Upper lobe of left lung (tissue), 6 donors: ENCODE measurements at regions not wholly inside any gene's neighbourhood (a gene's known extent, or its start where the extent isn't known, plus 50 kb on each side); places are given as distances from the start of the nearest gene placed in this dataset.

Experiments used
- ATAC-seq, 2 donors: fragments of 200-7000 bp; cut with Tn5 transposase; one replicate each; pipeline ENCODE4 v1.9.1; 2022; ENCODE audit warnings: mild to moderate bottlenecking in 2 of 2, moderate library complexity in 2 of 2; ENCODE audit not compliant: low FRiP score in 2 of 2
- DNase-seq, 2 donors: peaks; one replicate each; pipeline ENCODE4 v3.0.0-alpha.2; 2019 to 2020
- H3K27ac ChIP-seq, 4 donors: fragments of 200-600 bp; sonication (generic); one replicate each; pipeline ENCODE4 v1.5.1; 2016 to 2019
- H3K27me3 ChIP-seq, 4 donors: fragments of 200-600 bp; sonication (generic); one replicate each; pipeline ENCODE4 v1.5.1; 2017 to 2019
- H3K36me3 ChIP-seq, 4 donors: fragments of 200-600 bp; sonication (generic); one replicate each; pipeline ENCODE4 v1.5.1; 2016 to 2019
- H3K4me1 ChIP-seq, 4 donors: fragments of 200-600 bp; sonication (generic); one replicate each; pipeline ENCODE4 v1.5.1; 2018 to 2019
- H3K4me3 ChIP-seq, 4 donors: fragments of 200-600 bp; sonication (generic); one replicate each; pipeline ENCODE4 v1.5.1; 2017 to 2019; ENCODE audit warnings: mild to moderate bottlenecking in 2 of 4, moderate library complexity in 1 of 4
- H3K9me3 ChIP-seq, 4 donors: fragments of 200-600 bp; sonication (generic); one replicate each; pipeline ENCODE4 v1.5.1; 2018 to 2019
- CTCF ChIP-seq, 6 experiments: fragments of 450-650 bp in 4 of 6; fragments of 200-600 bp in 2 of 6; sonication (generic) in 2 of 6; IDR thresholded peaks; one replicate each; pipeline ENCODE4 v1.5.1; 2016 to 2019; ENCODE audit warnings: antibody characterized with exemption in 6 of 6
- EP300 ChIP-seq, 4 donors: sonication (generic); formaldehyde crosslinking; IDR thresholded peaks; one replicate each; pipeline ENCODE4 v1.5.1; 2017; ENCODE audit warnings: antibody characterized with exemption in 4 of 4, control low read depth in 2 of 4
- POLR2A ChIP-seq, 4 donors: fragments of 450-650 bp; IDR thresholded peaks; one replicate each; pipeline ENCODE4 v1.5.1; 2016 to 2017; ENCODE audit warnings: antibody characterized with exemption in 4 of 4, mild to moderate bottlenecking in 2 of 4
- POLR2AphosphoS5 ChIP-seq, 2 donors: sonication (generic); formaldehyde crosslinking; IDR thresholded peaks; one replicate each; pipeline ENCODE4 v1.5.1; 2017; ENCODE audit warnings: antibody characterized with exemption in 2 of 2
- WGBS, 2 donors: methylation state at CpG; one replicate each; pipeline ENCODE4 v1.1.5; 2017 to 2018; 5-methylcytosine and 5-hydroxymethylcytosine counted together
- donor health status: DM: no; HTN: no; CAD: no; lungs with moderate emphysema.
- donor health status: DM: no; HTN: yes; CAD: no; lungs with severe emphysema.

DNA sequence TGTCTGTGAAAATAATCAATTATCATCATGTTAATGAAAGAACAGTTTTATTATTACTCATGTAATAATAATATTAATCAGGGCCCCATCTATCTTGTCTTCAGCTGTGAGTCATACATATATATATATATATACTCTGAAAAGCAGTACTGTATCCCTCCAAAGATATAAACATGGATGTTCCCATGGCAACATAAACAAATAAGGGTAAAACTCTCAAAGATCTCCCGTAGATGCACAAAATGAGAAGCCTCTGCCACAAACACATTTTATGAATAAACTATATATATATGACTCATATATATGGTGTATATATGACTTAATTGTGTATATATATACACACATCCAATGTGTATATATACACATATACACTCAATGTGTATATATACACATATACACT, 163.8 kb upstream of the ARHGEF26 start:
- H3K27ac ChIP-seq = no peak overlapping the region
- no peak for DNase-seq
- no peaks in the 10 kb centered on the region for H3K9me3 ChIP-seq
- ATAC-seq = no peak
- no peaks in the 10 kb centered on the region for H3K36me3 ChIP-seq
- H3K4me3 ChIP-seq = no peak overlapping the region
- TF ChIP-seq EP300 (IDR thresholded peaks at IDR 0.05) = no peak
- TF ChIP-seq POLR2AphosphoS5 (IDR thresholded peaks at IDR 0.05) = no peak
- TF ChIP-seq CTCF (IDR thresholded peaks at IDR 0.05) = no peak
- no peak for TF ChIP-seq POLR2A (IDR thresholded peaks at IDR 0.05)
- H3K27me3 ChIP-seq = no peaks in the 10 kb centered on the region
- no peaks in the 10 kb centered on the region for H3K4me1 ChIP-seq
- WGBS, 2 donors = 49 to 58% methylated on average over 1 of the region's 1 CpG

DNA sequence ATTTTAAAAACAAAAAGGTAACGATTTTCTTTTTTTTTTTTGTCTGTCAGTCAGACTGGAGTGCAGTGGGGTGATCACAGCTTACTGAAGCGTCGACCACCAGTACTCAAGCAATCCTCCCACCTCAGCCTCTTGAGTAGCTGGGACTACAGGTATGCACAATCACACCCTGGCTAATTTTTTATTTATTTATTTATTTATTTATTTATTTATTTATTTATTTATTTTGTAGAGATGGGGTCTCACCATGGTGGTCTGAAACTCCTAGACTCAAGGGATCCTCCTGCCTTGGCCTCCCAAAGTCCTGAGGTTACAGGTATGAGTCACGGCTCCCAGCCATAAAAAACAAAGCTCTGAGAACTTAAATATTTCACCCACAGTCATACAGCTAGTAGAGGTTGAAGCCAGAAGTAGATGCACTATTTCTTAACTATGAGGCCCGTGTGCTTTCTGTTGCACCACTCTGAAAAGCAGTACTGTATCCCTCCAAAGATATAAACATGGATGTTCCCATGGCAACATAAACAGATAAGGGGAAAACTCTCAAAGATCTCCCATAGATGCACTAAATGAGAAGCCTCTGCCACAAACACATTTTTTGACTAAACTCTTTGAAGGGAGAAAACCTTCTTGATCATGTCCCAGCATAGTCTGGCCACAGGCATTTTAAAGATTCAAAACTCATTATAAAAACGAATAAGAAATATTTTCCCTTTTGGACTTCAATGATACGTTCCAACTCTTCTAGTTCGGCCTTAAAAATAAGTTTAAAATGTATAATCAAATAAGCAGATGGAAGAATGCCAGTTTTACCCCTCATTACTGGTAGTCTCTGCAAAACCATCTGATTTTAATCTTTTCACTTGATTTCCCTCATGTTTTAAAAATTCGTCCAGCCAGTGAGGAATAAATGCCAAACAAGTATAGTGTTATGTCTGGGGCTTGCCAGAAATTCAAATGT, 162.3 kb upstream of the ARHGEF26 start:
- 72% methylated on average over 9 of the region's 9 CpGs for WGBS, 2 donors
- DNase-seq (no peak), ATAC-seq (peak in 1 of 2 donors; percentile 83)
- Histone ChIP-seq H3K4me3 (no peak overlapping the region), H3K36me3 (no peaks in the 10 kb centered on the region), H3K4me1 (no peaks in the 10 kb centered on the region), H3K27me3 (no peaks in the 10 kb centered on the region), H3K27ac (no peak overlapping the region), H3K9me3 (no peaks in the 10 kb centered on the region)
- no peak for TF ChIP-seq EP300 (IDR thresholded peaks at IDR 0.05)
- TF ChIP-seq POLR2A (IDR thresholded peaks at IDR 0.05) = no peak
- no peak for TF ChIP-seq POLR2AphosphoS5 (IDR thresholded peaks at IDR 0.05)
- TF ChIP-seq CTCF (IDR thresholded peaks at IDR 0.05) = no peak

DNA sequence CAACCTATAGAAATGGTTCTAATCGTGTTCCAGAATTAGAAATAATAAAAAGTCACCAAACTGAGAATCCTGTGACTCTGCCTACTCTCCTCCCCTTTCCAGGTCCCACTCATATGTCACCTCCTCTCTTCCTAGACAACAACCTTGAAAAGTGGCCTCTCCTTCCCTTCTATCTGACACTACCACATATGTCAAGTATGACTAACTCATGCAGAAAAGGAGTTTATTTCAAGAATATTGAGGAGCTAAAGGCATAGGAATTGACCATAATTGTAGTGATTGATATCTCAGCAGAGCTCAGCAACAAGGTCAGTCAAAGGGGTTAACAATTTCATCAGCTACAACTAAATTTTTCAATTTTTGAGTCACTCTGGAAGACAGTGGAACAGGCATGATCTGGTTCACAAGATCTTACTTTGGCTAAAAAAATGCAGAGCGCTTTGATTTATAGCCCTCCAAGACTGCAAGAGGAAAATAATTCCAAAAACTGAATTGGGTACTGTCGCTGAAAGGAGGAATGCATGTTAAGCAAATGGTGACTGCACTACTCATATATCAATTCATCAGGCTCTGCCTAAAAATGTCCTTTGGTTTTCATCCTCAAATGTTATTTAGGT, 160.6 kb upstream of the ARHGEF26 start:
- no peaks in the 10 kb centered on the region for H3K9me3 ChIP-seq
- no peaks in the 10 kb centered on the region for H3K4me1 ChIP-seq
- no peak overlapping the region for H3K27ac ChIP-seq
- H3K4me3 ChIP-seq = no peak overlapping the region
- 80 to 86% methylated on average over 3 of the region's 3 CpGs for WGBS, 2 donors
- H3K36me3 ChIP-seq = no peaks in the 10 kb centered on the region
- ATAC-seq (no peak), DNase-seq (no peak)
- H3K27me3 ChIP-seq = no peaks in the 10 kb centered on the region
- TF ChIP-seq EP300 (IDR thresholded peaks at IDR 0.05) = no peak
- no peak for TF ChIP-seq CTCF (IDR thresholded peaks at IDR 0.05)
- no peak for TF ChIP-seq POLR2AphosphoS5 (IDR thresholded peaks at IDR 0.05)
- TF ChIP-seq POLR2A (IDR thresholded peaks at IDR 0.05) = no peak

- WGBS, 2 donors = 60 to 65% methylated on average over 3 of the region's 3 CpGs
- no peaks in the 10 kb centered on the region for H3K36me3 ChIP-seq
- H3K27ac ChIP-seq = no peak overlapping the region
- ATAC-seq (no peak), DNase-seq (no peak)
- no peaks in the 10 kb centered on the region for H3K27me3 ChIP-seq
- H3K4me3 ChIP-seq = no peak overlapping the region
- no peaks in the 10 kb centered on the region for H3K9me3 ChIP-seq
- H3K4me1 ChIP-seq = no peaks in the 10 kb centered on the region
- no peak for TF ChIP-seq CTCF (IDR thresholded peaks at IDR 0.05)
- no peak for TF ChIP-seq POLR2AphosphoS5 (IDR thresholded peaks at IDR 0.05)
- no peak for TF ChIP-seq EP300 (IDR thresholded peaks at IDR 0.05)
Observed at GRCh38 chr3:153961494-153961893, 159.7 kb upstream of the ARHGEF26 start.
